ENCODE measurements at regions not wholly inside any gene's neighbourhood (a gene's known extent, or its start where the extent isn't known, plus 50 kb on each side); places are given as distances from the start of the nearest gene placed in this dataset.

DNA sequence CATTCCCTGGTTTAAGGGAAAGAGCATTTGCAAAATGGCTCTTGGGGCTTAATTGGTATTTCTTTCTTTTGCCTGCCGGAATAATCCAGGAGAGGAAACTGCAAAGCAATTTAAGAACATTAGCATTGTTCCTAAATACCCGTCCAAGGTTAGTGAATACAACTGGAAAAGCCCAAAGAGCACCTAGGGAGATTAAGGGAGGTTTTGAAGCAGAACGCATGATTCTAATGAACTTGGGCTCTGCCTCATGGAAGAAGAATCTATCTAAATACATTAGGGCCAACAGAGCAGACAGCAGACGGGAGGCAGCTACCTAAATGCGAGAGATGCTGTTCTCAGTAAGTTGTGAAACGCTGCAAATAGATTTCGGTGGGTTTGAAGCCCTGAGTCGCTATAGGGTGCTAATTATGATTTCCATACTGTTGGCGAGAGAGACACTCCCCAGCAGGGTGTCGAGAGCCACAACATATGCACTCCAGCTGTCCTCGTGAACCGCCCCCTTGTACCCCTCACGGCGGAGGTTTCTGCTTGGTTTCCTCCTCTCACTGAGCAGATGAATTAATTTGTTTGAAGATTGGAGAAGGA is 326.7 kb upstream of the CAMK1G start:
- TF ChIP-seq, protein P1, sequence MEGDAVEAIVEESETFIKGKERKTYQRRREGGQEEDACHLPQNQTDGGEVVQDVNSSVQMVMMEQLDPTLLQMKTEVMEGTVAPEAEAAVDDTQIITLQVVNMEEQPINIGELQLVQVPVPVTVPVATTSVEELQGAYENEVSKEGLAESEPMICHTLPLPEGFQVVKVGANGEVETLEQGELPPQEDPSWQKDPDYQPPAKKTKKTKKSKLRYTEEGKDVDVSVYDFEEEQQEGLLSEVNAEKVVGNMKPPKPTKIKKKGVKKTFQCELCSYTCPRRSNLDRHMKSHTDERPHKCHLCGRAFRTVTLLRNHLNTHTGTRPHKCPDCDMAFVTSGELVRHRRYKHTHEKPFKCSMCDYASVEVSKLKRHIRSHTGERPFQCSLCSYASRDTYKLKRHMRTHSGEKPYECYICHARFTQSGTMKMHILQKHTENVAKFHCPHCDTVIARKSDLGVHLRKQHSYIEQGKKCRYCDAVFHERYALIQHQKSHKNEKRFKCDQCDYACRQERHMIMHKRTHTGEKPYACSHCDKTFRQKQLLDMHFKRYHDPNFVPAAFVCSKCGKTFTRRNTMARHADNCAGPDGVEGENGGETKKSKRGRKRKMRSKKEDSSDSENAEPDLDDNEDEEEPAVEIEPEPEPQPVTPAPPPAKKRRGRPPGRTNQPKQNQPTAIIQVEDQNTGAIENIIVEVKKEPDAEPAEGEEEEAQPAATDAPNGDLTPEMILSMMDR (IDR thresholded peaks at IDR 0.05; ENCODE audit: low read depth, low read length, missing control alignments), result no peak
- DNase-seq (ENCODE audit: low read depth), result no peak
- no peak overlapping the region for H3K4me3 ChIP-seq (ENCODE audit: low read depth, low read length)

DNA sequence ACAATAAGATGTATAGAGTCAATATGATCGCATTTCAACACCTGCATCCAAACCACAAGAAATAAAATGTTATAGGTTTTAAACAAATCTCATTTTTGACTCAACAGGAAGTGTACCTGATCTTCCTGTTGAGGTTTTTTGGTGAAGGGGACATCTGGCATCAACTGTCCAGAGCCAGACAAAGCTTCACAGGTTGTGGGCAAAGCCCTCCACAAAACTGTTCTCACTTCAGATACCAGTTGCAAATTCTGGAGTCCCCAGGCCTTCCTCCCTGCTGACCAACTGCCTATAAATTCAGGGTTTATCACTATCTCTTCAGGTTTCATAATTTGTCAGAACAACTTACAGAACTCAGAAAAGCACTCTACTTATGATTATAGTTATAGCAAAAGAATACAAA is 326.1 kb upstream of the CAMK1G start:
- TF ChIP-seq, protein P1 (IDR thresholded peaks at IDR 0.05; ENCODE audit: low read depth, low read length, missing control alignments), result no peak
- H3K4me3 ChIP-seq (ENCODE audit: low read depth, low read length), result no peak overlapping the region

DNA sequence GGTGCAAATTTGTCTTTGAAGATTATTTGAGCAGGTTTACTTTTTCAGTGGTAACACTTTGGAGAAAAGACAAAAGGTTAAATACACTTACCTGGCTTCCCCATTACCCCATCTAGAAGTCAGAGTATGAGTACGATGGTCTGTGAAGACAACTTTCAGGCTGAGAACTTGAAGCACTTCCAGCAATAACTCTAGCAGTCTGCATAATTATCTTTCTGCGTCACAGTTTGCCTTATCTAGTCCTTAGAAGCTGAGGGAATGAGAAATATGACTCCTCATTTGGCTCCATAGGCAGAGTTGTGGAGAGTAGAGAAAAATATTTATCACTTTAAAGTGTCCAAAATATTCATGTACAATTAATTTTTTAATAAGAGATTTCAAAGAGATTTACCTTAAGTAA is 323.4 kb upstream of the CAMK1G start:
- no peak overlapping the region for H3K4me3 ChIP-seq (ENCODE audit: low read depth, low read length)
- no peak for DNase-seq (ENCODE audit: low read depth)
- TF ChIP-seq, protein P1 (IDR thresholded peaks at IDR 0.05; ENCODE audit: low read depth, low read length, missing control alignments), result no peak

More for the DNA sequence above, 326.1 kb upstream of the CAMK1G start:
- DNase-seq (ENCODE audit: low read depth), result no peak

DNA sequence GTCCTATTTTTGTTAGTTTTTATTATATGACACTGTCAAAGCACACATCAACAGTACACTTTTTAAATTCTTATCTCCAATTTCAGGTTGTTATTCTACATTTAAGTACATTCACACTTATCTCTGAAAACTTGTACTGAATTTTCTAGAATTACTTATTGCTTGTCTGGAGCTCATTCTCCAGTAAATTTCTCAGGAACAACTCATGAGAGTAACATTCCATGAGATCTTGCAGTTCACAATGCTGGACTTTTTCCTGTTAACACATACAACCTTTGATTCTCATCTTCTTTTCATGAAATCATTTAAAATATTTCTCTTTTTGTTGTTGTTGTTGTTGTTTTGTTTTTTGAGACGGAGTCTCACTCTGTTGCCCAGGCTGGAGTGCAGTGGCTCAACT is 320.9 kb upstream of the CAMK1G start:
- TF ChIP-seq, protein P1 (IDR thresholded peaks at IDR 0.05; ENCODE audit: low read depth, low read length, missing control alignments), result no peak
- no peak for DNase-seq (ENCODE audit: low read depth)
- H3K4me3 ChIP-seq (ENCODE audit: low read depth, low read length), result no peak overlapping the region

DNA sequence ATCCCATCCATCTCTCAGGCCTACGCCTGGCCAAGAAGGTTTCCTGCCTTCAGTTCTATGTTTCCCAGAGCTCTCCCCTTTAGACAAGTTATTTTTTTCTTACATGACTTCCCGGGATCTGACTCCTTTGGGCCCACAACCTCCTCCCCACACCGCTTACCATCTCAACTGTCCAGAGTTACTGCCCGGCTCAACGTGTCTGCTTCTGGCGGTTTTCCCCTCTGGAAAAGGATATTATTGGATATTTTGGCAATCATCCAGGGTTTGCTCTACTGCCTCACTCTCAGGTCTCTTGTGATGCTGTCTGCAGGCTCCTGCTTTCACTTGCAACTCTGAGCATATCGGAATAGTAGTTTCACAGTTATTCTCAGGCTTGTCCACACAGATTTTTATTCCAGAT is 318.2 kb upstream of the CAMK1G start:
- no peak for DNase-seq (ENCODE audit: low read depth)
- H3K4me3 ChIP-seq (ENCODE audit: low read depth, low read length), result no peak overlapping the region
- TF ChIP-seq, protein P1 (IDR thresholded peaks at IDR 0.05; ENCODE audit: low read depth, low read length, missing control alignments), result no peak

DNA sequence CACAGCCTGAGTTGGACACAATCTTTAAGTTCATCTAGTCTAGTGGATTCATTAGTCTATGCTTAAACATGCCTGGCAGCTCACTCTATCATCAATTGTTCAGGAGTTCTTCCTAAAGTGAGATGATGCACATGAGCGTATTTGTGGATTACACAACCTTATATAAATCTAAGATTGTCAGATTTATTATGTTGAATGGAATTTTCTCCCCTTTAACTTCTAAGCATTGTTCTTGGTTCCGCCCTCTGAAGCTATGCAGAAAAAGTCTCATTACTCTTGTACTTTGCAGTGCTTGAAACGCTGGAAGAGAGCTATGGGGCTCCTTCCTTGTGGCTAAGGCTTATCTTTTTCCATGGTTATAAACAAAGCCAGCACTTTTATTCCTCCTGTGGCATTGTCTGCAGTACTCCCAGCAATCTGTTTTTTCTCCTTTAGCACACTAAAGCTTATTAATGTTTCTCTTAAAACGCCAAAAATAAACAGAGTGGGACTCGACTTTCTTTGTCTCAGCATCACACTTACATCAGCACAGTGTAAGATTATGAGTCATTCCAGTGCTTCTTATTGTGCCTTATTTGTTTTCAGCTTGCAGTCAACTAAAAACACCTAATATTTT is 316.8 kb upstream of the CAMK1G start:
- TF ChIP-seq, protein P1 (IDR thresholded peaks at IDR 0.05; ENCODE audit: low read depth, low read length, missing control alignments), result no peak
- no peak for DNase-seq (ENCODE audit: low read depth)

DNA sequence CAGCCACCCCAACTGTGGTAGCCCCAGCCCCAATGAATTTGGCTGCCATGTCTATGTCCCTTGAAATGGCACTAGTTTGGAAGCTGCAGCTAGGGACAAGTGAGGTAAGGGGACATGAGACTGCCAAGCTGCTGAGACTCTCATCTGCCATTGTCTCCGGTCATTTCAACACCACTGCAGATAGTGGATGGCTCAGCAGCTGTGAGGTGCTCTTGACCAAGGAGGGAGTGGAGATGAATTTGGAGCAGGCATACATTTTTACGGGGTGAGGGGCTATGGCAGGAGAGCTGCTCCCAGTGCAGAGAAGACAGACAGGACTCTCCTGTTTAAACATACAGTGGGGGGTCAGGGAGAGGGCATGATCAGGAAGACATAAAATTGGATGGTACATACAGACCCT is 315.5 kb upstream of the CAMK1G start:
- DNase-seq (ENCODE audit: low read depth), result no peak
- TF ChIP-seq, protein P1 (IDR thresholded peaks at IDR 0.05; ENCODE audit: low read depth, low read length, missing control alignments), result no peak
- H3K4me3 ChIP-seq (ENCODE audit: low read depth, low read length), result no peak overlapping the region

More for the DNA sequence above, 316.8 kb upstream of the CAMK1G start:
- no peak overlapping the region for H3K4me3 ChIP-seq (ENCODE audit: low read depth, low read length)
